HEK293T (cell line): ENCODE measurements at regions not wholly inside any gene's neighbourhood (a gene's known extent, or its start where the extent isn't known, plus 50 kb on each side); places are given as distances from the start of the nearest gene placed in this dataset.

Experiments
- CTCF ChIA-PET: fragments of 350-600 bp; formaldehyde crosslinking; extraction: SDS; loops from one replicate; lab custom pipeline; 2021; ENCODE audit warnings: antibody characterized with exemption, inconsistent platforms; lab: Yijun Ruan, JAX
- POLR2A ChIA-PET: fragments of 350-600 bp; formaldehyde crosslinking; extraction: SDS; loops from one replicate; lab custom pipeline; 2020; ENCODE audit warnings: antibody characterized with exemption, inconsistent platforms; lab: Yijun Ruan, JAX
- DNase-seq: peaks from one replicate; pipeline ENCODE4 v3.0.0; 2012; ENCODE audit warnings: mixed read lengths; ENCODE audit errors: extremely low spot score
- ARNT ChIP-seq: fragments of 450-650 bp; IDR thresholded peaks from 2 replicates; pipeline ENCODE4 v1.6.1; 2017; ENCODE audit warnings: mild to moderate bottlenecking
- BHLHE40 ChIP-seq: fragments of 450-650 bp; IDR thresholded peaks from 2 replicates; pipeline ENCODE4 v1.6.1; 2016; ENCODE audit warnings: mild to moderate bottlenecking, moderate library complexity, borderline replicate concordance
- CTBP1 ChIP-seq: fragments of 450-650 bp; IDR thresholded peaks from 2 replicates; pipeline ENCODE4 v1.6.1; 2016; ENCODE audit warnings: borderline replicate concordance
- ELF4 ChIP-seq: fragments of 450-650 bp; IDR thresholded peaks from 2 replicates; pipeline ENCODE4 v1.6.1; 2017; ENCODE audit warnings: antibody characterized with exemption
- FOXA1 ChIP-seq: fragments of 450-650 bp; IDR thresholded peaks from 2 replicates; pipeline ENCODE4 v1.6.1; 2016; ENCODE audit warnings: mild to moderate bottlenecking
- FOXK2 ChIP-seq: fragments of 450-650 bp; IDR thresholded peaks from 2 replicates; pipeline ENCODE4 v1.6.1; 2016; ENCODE audit warnings: mild to moderate bottlenecking
- FOXM1 ChIP-seq: fragments of 450-650 bp; IDR thresholded peaks from 2 replicates; pipeline ENCODE4 v1.6.1; 2017; ENCODE audit warnings: mild to moderate bottlenecking, borderline replicate concordance
- HDGF ChIP-seq: fragments of 450-650 bp; IDR thresholded peaks from 2 replicates; pipeline ENCODE4 v1.6.1; 2017; ENCODE audit warnings: antibody characterized with exemption, borderline replicate concordance
- L3MBTL2 ChIP-seq: fragments of 450-650 bp; conservative IDR thresholded peaks from 2 replicates; pipeline ENCODE4 v1.6.1; 2016; ENCODE audit warnings: mild to moderate bottlenecking
- LEF1 ChIP-seq: fragments of 450-650 bp; IDR thresholded peaks from 2 replicates; pipeline ENCODE4 v1.6.1; 2017; ENCODE audit warnings: mild to moderate bottlenecking, borderline replicate concordance
- NFRKB ChIP-seq: fragments of 450-650 bp; IDR thresholded peaks from 2 replicates; pipeline ENCODE4 v1.6.1; 2016; ENCODE audit warnings: mild to moderate bottlenecking, moderate library complexity
- SP1 ChIP-seq: fragments of 450-650 bp; IDR thresholded peaks from 2 replicates; pipeline ENCODE4 v1.6.1; 2017
- SUZ12 ChIP-seq: fragments of 450-650 bp; IDR thresholded peaks from 2 replicates; pipeline ENCODE4 v1.6.1; 2016; ENCODE audit warnings: mild to moderate bottlenecking
- TARDBP ChIP-seq: fragments of 450-650 bp; IDR thresholded peaks from 2 replicates; pipeline ENCODE4 v1.6.1; 2016
- ZNF384 ChIP-seq: fragments of 450-650 bp; IDR thresholded peaks from 2 replicates; pipeline ENCODE4 v1.6.1; 2016
- TF ChIP-seq, protein P1 (sequence below): fragments of 450-650 bp; IDR thresholded peaks from 2 replicates; pipeline ENCODE4 v1.6.1; 2016

DNA sequence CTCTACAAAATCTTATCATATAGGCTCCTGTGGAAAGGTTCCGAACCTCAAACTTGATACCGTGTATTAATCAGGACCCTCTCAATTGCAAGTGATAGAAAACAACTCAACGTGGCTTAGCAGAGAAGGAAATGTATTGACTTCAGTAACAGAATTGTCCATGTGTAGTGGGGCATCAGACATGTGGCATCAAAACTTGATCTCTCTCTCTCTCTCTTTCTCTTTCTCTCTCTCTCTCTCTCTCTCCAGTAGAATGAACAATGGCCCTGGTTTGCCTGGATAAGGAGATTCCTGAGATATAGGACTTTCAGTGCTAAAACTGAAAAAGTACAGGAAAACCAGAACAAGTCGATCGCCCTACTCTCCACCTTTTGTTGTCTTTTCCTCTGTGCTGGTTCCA is 168.2 kb downstream of the DRD1 start:
- ChIA-PET POLR2A (no interaction called here), CTCF (interaction anchor here (0.7 kb wide), 1 partner anchor 42 kb away, joined by 3 read pairs; no protein-coding TSS in a partner anchor)
- no peak for DNase-seq
- TF ChIP-seq, protein P1, sequence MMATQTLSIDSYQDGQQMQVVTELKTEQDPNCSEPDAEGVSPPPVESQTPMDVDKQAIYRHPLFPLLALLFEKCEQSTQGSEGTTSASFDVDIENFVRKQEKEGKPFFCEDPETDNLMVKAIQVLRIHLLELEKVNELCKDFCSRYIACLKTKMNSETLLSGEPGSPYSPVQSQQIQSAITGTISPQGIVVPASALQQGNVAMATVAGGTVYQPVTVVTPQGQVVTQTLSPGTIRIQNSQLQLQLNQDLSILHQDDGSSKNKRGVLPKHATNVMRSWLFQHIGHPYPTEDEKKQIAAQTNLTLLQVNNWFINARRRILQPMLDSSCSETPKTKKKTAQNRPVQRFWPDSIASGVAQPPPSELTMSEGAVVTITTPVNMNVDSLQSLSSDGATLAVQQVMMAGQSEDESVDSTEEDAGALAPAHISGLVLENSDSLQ, result no peak
- TF ChIP-seq ARNT, result no peak
- TF ChIP-seq CTBP1, result no peak
- no peak for TF ChIP-seq FOXK2
- TF ChIP-seq FOXA1, result no peak
- TF ChIP-seq FOXM1, result no peak
- no peak for TF ChIP-seq SUZ12
- no peak for TF ChIP-seq HDGF
- no peak for TF ChIP-seq ELF4

DNA sequence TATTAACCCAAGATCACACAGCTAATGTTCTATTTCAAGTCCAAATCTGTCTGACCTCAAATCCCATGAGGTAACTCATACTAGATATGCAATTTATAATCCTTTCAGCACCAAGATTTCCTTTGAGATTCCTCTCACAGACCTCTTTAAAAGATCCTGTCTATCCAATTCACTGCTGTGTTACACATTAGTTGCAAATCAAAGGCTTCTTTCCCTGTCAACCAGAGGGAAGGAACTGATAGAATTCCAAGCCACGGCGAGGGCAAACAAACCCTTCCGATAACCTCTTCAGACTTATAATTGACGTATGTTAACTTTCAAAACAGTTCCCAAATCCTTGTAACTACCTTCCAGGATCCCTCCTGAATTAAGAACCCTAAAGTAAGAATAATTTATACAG is 168.9 kb downstream of the DRD1 start:
- DNase-seq, result no peak
- POLR2A ChIA-PET, result no interaction called here
- TF ChIP-seq FOXM1, result no peak
- no peak for TF ChIP-seq NFRKB
- no peak for TF ChIP-seq FOXA1
- TF ChIP-seq CTBP1, result no peak
- no peak for TF ChIP-seq SUZ12
- no peak for TF ChIP-seq HDGF
- no peak for TF ChIP-seq TARDBP
- TF ChIP-seq BHLHE40, result no peak
- TF ChIP-seq LEF1, result no peak
- TF ChIP-seq L3MBTL2, result no peak
- CTCF ChIA-PET, result interaction anchor here (0.7 kb wide), 2 partner anchors 41 to 947 kb away, joined by 3 to 4 read pairs; no protein-coding TSS in a partner anchor

DNA sequence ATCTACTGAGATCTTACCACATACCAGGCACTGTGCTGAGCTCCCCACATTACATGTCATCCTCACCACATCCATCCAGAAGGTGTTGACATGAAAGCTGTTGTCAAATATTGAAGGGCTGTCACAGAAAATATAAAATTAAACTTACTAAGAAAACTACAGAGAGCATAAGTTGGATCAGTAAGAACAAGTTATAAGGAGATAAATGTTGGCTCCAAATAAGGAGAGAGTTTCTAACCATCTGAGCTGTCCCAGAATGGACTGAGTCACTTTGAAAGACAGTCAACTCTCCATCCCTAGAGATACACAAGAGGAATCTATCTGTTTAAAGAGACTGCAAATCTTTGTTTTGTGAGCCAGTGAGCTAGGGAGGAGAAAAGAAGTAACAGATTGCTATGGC is 169.8 kb downstream of the DRD1 start:
- POLR2A ChIA-PET, result no interaction called here
- DNase-seq, result no peak
- TF ChIP-seq BHLHE40 (no peak), ARNT (no peak), FOXA1 (no peak), LEF1 (no peak), NFRKB (no peak), CTBP1 (no peak), L3MBTL2 (no peak), SUZ12 (no peak), FOXM1 (no peak), FOXK2 (no peak), ELF4 (no peak), HDGF (no peak), ZNF384 (no peak), TARDBP (no peak), SP1 (no peak)
- TF ChIP-seq, protein P1, result no peak
- CTCF ChIA-PET, result no interaction called here

DNA sequence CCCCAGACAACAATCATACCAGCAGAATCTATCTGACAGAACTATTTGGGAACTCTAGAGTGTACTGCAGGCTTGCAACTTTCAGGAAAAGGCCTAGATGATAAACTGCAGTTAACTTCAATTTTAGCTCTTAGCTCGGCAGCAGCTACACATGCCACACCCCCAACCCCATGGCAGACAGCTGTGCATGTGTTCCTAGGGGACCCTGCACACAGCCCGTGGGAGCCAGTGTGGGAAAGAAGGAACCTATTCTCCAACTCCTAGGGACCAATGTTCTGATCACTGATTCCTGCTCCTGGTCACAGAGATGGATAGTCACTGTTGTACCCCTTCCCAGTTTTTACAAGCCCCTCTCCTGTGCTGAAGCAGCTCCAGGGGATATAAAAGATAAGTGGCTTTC is 179.6 kb downstream of the DRD1 start:
- CTCF ChIA-PET, result no interaction called here
- POLR2A ChIA-PET, result no interaction called here
- TF ChIP-seq FOXM1 (no peak), NFRKB (no peak), L3MBTL2 (no peak), FOXK2 (no peak), FOXA1 (no peak), LEF1 (no peak), HDGF (no peak), ZNF384 (no peak), ARNT (no peak), CTBP1 (no peak), ELF4 (no peak), SUZ12 (no peak), BHLHE40 (no peak), SP1 (no peak), TARDBP (no peak)
- TF ChIP-seq, protein P1, result no peak
- no peak for DNase-seq

DNA sequence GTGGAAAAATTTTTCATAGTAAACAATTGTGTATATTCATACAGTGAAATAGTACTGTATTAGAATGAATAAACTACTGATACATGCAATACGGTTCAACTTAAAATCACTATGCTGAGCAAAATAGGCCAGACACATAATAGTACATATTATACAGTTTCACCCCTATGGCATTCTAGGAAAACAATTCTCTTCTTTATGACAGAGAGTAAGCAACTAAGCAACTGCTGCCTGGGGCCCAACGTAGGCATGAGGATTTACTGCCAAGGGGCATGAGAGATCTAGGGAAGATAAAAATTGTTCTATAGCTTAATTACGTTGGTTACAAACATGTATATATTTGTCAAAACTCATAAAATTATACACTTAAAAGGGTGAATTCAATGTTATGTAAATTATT is 180.2 kb downstream of the DRD1 start:
- ChIA-PET POLR2A (no interaction called here), CTCF (no interaction called here)
- DNase-seq, result no peak
- TF ChIP-seq SP1 (no peak), L3MBTL2 (no peak), SUZ12 (no peak), ZNF384 (no peak)

DNA sequence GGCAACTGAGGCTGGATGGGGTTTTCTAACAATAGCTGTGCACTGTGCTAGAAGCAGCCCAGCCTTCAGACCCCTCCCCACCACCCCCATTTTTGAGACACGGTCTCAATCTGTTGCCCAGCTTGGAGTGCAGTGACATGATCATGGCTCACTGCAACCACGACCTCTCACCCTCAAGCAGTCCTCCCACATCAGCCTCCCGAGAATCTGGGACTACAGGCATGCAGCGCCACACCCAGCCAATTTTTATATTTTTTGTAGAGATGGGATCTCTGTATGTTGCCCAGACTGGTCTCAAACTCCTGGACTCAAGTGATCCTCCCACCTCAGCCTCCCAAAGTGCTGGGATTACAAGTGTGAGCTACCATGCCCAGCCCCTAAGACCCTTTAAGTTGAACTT is 182.5 kb downstream of the DRD1 start:
- CTCF ChIA-PET, result interaction anchor here (0.7 kb wide), 1 partner anchor 178 kb away, joined by 3 read pairs; no protein-coding TSS in a partner anchor
- no peak for DNase-seq
- POLR2A ChIA-PET, result no interaction called here
- TF ChIP-seq HDGF, result no peak
- no peak for TF ChIP-seq LEF1
- no peak for TF ChIP-seq FOXM1
- no peak for TF ChIP-seq CTBP1
- no peak for TF ChIP-seq TARDBP
- no peak for TF ChIP-seq ZNF384
- TF ChIP-seq SUZ12, result no peak
- TF ChIP-seq FOXA1, result no peak
- TF ChIP-seq ELF4, result no peak
- no peak for TF ChIP-seq SP1
- TF ChIP-seq FOXK2, result no peak
- TF ChIP-seq, protein P1, result no peak
- no peak for TF ChIP-seq NFRKB
- TF ChIP-seq BHLHE40, result no peak
- no peak for TF ChIP-seq L3MBTL2
- TF ChIP-seq ARNT, result no peak
